ENCODE measurements at regions not wholly inside any gene's neighbourhood (a gene's known extent, or its start where the extent isn't known, plus 50 kb on each side); places are given as distances from the start of the nearest gene placed in this dataset.

DNA sequence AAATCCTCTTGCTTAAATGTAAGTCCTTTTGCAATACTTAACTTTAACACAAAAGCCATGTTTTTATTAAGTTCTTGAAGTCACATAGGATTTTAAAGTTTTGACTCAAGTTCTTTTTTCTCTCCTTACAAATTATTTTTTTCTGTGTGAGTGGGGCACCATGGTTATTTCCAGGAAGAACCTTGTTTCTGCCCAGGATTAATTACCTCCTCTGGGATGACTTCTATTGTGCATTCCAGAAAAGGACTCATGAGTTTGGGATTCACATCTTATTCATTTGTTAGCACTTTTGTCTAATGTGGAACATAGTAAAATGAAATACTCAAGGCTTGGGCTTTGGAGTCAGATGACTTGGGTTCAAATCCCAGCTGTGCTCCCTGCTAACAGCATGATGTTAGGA, 421.4 kb upstream of the WWC1 start:
- Histone ChIP-seq H3K27ac (no peak overlapping the region), H3K36me3 (no peaks in the 10 kb centered on the region), H3K4me1 (no peaks in the 10 kb centered on the region), H3K27me3 (no peaks in the 10 kb centered on the region), H3K4me3 (no peak overlapping the region), H3K9me3 (no peaks in the 10 kb centered on the region)
- DNase-seq (no peak), ATAC-seq (no peak)
- TF ChIP-seq POLR2A (IDR thresholded peaks at IDR 0.05): no peak
- TF ChIP-seq, protein P1, sequence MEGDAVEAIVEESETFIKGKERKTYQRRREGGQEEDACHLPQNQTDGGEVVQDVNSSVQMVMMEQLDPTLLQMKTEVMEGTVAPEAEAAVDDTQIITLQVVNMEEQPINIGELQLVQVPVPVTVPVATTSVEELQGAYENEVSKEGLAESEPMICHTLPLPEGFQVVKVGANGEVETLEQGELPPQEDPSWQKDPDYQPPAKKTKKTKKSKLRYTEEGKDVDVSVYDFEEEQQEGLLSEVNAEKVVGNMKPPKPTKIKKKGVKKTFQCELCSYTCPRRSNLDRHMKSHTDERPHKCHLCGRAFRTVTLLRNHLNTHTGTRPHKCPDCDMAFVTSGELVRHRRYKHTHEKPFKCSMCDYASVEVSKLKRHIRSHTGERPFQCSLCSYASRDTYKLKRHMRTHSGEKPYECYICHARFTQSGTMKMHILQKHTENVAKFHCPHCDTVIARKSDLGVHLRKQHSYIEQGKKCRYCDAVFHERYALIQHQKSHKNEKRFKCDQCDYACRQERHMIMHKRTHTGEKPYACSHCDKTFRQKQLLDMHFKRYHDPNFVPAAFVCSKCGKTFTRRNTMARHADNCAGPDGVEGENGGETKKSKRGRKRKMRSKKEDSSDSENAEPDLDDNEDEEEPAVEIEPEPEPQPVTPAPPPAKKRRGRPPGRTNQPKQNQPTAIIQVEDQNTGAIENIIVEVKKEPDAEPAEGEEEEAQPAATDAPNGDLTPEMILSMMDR (IDR thresholded peaks at IDR 0.05): no peak
- intact Hi-C loops (cut with DNase I): no loop called here

DNA sequence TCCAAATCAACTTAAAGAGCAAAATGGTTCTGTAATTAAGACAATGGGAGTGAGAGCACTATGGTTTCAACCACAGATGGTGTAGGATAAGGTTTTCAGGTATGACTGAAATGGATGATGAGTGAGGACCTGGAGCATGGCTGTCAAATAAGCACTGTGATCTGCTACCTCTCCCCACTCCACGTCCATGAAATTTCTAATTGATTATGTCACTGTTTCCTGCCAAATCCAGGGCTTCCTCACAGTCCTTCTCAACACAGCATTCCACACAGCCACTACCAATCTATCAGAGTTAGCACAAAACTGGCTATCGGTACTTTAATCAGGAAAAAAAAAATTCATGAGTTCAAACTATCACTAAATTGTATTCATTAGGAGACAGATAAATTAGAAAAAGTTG, 420.4 kb upstream of the WWC1 start:
- intact Hi-C loops (cut with DNase I): no loop called here
- no peaks in the 10 kb centered on the region for H3K27me3 ChIP-seq
- WGBS (ENCODE audit: insufficient coverage, low coverage, low lambda C conversion rate, missing lambda C conversion rate): 41% methylated on average over 2 of the region's 2 CpGs
- no peaks in the 10 kb centered on the region for H3K4me1 ChIP-seq
- H3K4me3 ChIP-seq: no peak overlapping the region
- H3K36me3 ChIP-seq: no peaks in the 10 kb centered on the region
- H3K27ac ChIP-seq: no peak overlapping the region
- H3K9me3 ChIP-seq: no peaks in the 10 kb centered on the region
- TF ChIP-seq POLR2A (IDR thresholded peaks at IDR 0.05): no peak
- TF ChIP-seq, protein P1 (IDR thresholded peaks at IDR 0.05): no peak
- DNase-seq (no peak), ATAC-seq (no peak)

DNA sequence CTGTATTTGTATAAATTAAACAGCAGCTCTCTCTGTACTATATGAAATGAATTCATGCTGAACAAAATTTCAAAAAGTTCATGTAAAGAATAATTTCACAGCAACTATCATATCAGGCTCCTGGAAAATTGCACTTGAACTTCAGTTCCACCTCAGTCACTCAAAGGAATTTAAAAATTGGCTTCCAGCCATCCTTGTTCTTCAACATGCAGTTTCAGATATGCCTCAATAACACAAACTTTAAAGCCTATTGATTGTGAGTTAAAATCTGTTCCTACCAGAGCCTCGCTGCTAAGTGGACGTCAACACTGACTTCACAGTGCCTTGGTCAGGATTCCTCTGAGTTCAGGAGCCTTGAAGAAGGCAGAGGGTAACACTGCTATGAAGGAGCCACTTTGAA, 418.7 kb upstream of the WWC1 start:
- H3K4me1 ChIP-seq: no peaks in the 10 kb centered on the region
- intact Hi-C loops (cut with DNase I): no loop called here
- H3K36me3 ChIP-seq: no peaks in the 10 kb centered on the region
- 62% methylated on average over 2 of the region's 2 CpGs for WGBS (ENCODE audit: insufficient coverage, low coverage, low lambda C conversion rate, missing lambda C conversion rate)
- H3K27me3 ChIP-seq: no peaks in the 10 kb centered on the region
- no peak overlapping the region for H3K4me3 ChIP-seq
- no peak for ATAC-seq
- H3K9me3 ChIP-seq: no peaks in the 10 kb centered on the region
- TF ChIP-seq, protein P1 (IDR thresholded peaks at IDR 0.05): no peak
- TF ChIP-seq POLR2A (IDR thresholded peaks at IDR 0.05): no peak
- DNase-seq: no peak
- H3K27ac ChIP-seq: no peak overlapping the region

DNA sequence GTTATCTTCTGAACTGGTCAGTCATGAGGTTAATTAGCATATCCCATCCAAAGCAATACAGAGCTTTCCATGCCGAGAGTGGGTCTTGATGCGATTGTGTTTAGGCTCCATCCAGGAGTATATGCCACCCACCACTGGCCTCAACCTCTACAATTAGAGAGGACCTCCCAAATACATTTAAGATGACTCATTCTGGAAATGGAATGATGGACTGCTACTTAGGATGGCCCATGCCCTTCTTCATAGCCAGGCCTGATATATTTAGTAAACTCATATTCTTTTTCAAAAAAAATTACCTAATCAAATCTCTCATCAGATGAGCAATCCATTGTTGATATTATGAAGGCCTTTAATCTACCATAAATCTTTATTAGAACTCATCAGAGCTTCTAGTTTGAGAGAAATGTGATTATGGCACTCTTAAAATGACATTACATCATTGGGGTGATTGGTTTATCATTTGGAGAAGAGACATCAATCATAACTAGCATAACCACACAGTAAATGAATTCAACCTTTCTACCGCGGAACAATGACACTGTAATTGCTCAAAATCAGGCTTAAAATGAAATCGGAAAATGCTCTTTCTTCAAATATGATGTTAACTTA, 414.2 kb upstream of the WWC1 start:
- no peaks in the 10 kb centered on the region for H3K27me3 ChIP-seq
- H3K9me3 ChIP-seq: no peaks in the 10 kb centered on the region
- no peak for TF ChIP-seq POLR2A (IDR thresholded peaks at IDR 0.05)
- TF ChIP-seq, protein P1 (IDR thresholded peaks at IDR 0.05): no peak
- H3K4me3 ChIP-seq: no peak overlapping the region
- WGBS (ENCODE audit: insufficient coverage, low coverage, low lambda C conversion rate, missing lambda C conversion rate): 86% methylated on average over 5 of the region's 5 CpGs
- DNase-seq (no peak), ATAC-seq (no peak)
- H3K27ac ChIP-seq: no peak overlapping the region
- H3K36me3 ChIP-seq: no peaks in the 10 kb centered on the region
- intact Hi-C loops (cut with DNase I): no loop called here
- no peaks in the 10 kb centered on the region for H3K4me1 ChIP-seq

DNA sequence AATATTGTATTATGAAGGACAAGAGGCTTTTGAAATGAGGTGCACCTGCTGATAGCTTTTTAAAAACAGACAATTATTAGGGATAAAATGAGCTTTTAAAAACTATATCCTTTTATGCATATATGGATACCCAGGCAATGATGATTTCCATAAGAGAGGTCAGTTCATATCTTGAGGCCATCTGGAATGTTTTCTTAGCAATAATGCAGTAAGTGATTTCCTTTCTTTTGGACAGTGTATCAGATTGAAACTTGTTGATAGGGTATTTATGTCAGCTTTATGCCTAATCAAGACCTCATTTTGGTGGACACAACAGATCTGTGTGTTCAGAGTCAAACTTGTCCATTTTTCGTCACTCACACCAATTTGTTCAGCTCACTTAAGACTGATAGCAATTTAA, 413.5 kb upstream of the WWC1 start:
- no peak for DNase-seq
- Histone ChIP-seq H3K36me3 (no peaks in the 10 kb centered on the region), H3K27ac (no peak overlapping the region), H3K4me1 (no peaks in the 10 kb centered on the region), H3K4me3 (no peak overlapping the region), H3K9me3 (no peaks in the 10 kb centered on the region), H3K27me3 (no peaks in the 10 kb centered on the region)
- ATAC-seq: no peak
- intact Hi-C loops (cut with DNase I): no loop called here
- TF ChIP-seq, protein P1 (IDR thresholded peaks at IDR 0.05): no peak
- no peak for TF ChIP-seq POLR2A (IDR thresholded peaks at IDR 0.05)
- WGBS (ENCODE audit: insufficient coverage, low coverage, low lambda C conversion rate, missing lambda C conversion rate): 75% methylated on average over 1 of the region's 1 CpG
